B cell (primary cell): ENCODE measurements at regions not wholly inside any gene's neighbourhood (a gene's known extent, or its start where the extent isn't known, plus 50 kb on each side); places are given as distances from the start of the nearest gene placed in this dataset.

Experiments
- ATAC-seq: fragments of 200-7000 bp; cut with Tn5 transposase; one replicate; pipeline ENCODE4 v1.10.0; 2021; ENCODE audit warnings: low read depth, mild to moderate bottlenecking, moderate number of reproducible peaks, moderate library complexity
- CTCF ChIA-PET: fragments of 350-600 bp; sonication (Branson Sonifier 250); formaldehyde crosslinking; loops from one replicate; lab custom pipeline; 2021; ENCODE audit warnings: antibody characterized with exemption, inconsistent platforms; lab: Charles Lee
- POLR2A ChIA-PET: fragments of 350-600 bp; sonication (Branson Sonifier 250); formaldehyde crosslinking; loops from one replicate; lab custom pipeline; 2021; ENCODE audit warnings: antibody characterized with exemption; lab: Charles Lee
- DNase-seq: peaks from one replicate; pipeline ENCODE4 v3.0.0; 2013
- H2AFZ ChIP-seq: 2 replicates; pipeline ENCODE4 v1.6.1; 2012; ENCODE audit warnings: mild to moderate bottlenecking, low read depth, low read length; ENCODE audit not compliant: insufficient read depth, poor library complexity, severe bottlenecking
- H3K27ac ChIP-seq, 2 donors: 1 replicate in 1 of 2; 2 replicates in 1 of 2; pipeline ENCODE4 v1.5.1; 2012 to 2013; ENCODE audit warnings: low read length in 2 of 2, mild to moderate bottlenecking in 2 of 2, moderate library complexity in 1 of 2
- H3K27me3 ChIP-seq, 4 experiments: fragments of 200-600 bp in 1 of 4; sonication (generic) in 1 of 4; replicated peaks in 1 of 4; 1 replicate in 2 of 4; 2 replicates in 2 of 4; pipeline versions ENCODE4 v1.6.1 to v1.7.0; 2013 to 2016; ENCODE audit warnings: low read length in 3 of 4, mild to moderate bottlenecking in 2 of 4, mixed read lengths in 1 of 4, moderate library complexity in 1 of 4; ENCODE audit not compliant: insufficient read depth in 4 of 4, control insufficient read depth in 3 of 4; ENCODE audit errors: control extremely low read depth in 1 of 4
- H3K36me3 ChIP-seq, 2 experiments: replicated peaks in 1 of 2; 1 replicate in 1 of 2; 2 replicates in 1 of 2; pipeline versions ENCODE4 v1.6.1 to v1.7.1; 2013; ENCODE audit warnings: low read length in 1 of 2; ENCODE audit not compliant: insufficient read depth in 2 of 2, control insufficient read depth in 1 of 2; ENCODE audit errors: control extremely low read depth in 1 of 2, extremely low read depth in 1 of 2
- H3K4me1 ChIP-seq, 2 donors: fragments of 200-600 bp in 1 of 2; sonication (generic) in 1 of 2; 1 replicate in 1 of 2; 2 replicates in 1 of 2; pipeline versions ENCODE4 v1.5.1 to v1.6.1; 2013 to 2017; ENCODE audit warnings: low read length in 2 of 2; ENCODE audit not compliant: control insufficient read depth in 2 of 2, insufficient read depth in 2 of 2
- H3K4me2 ChIP-seq: replicated peaks from 2 replicates; pipeline ENCODE3; 2012; ENCODE audit warnings: mild to moderate bottlenecking, low read depth, low read length; ENCODE audit not compliant: poor library complexity, severe bottlenecking
- H3K4me3 ChIP-seq, 5 experiments: fragments of 200-600 bp in 1 of 5; sonication (generic) in 1 of 5; 1 replicate in 3 of 5; 2 replicates in 2 of 5; pipeline versions ENCODE4 v1.5.1 to v1.7.0; 2011 to 2016; ENCODE audit warnings: low read length in 4 of 5, mild to moderate bottlenecking in 4 of 5, low read depth in 2 of 5, control low read depth in 1 of 5, moderate library complexity in 1 of 5; ENCODE audit not compliant: insufficient read depth in 1 of 5; ENCODE audit errors: control extremely low read depth in 1 of 5, extremely low read depth in 1 of 5
- H3K79me2 ChIP-seq: fragments of 200-600 bp; sonication (generic); one replicate; pipeline ENCODE4 v1.6.0; 2016; ENCODE audit warnings: low read length; ENCODE audit not compliant: control insufficient read depth, insufficient read depth
- H3K9ac ChIP-seq: fragments of 200-600 bp; sonication (generic); 2 replicates; pipeline ENCODE4 v1.6.1; 2017; ENCODE audit warnings: mild to moderate bottlenecking, low read length, moderate library complexity
- H3K9me3 ChIP-seq, 3 donors: one replicate each; pipeline versions ENCODE4 v1.6.1 to v1.7.1; 2013; ENCODE audit warnings: low read length in 2 of 3; ENCODE audit not compliant: control insufficient read depth in 2 of 3, insufficient read depth in 1 of 3; ENCODE audit errors: control extremely low read depth in 1 of 3
- H4K20me1 ChIP-seq: 2 replicates; pipeline ENCODE4 v1.6.0; 2012; ENCODE audit warnings: mild to moderate bottlenecking, low read length; ENCODE audit not compliant: insufficient read depth, control insufficient read depth, poor library complexity, severe bottlenecking
- H3K27ac Mint-ChIP-seq: one replicate; pipeline ENCODE4 v1.8.0; 2021; ENCODE audit warnings: mixed read lengths
- H3K27me3 Mint-ChIP-seq: one replicate; pipeline ENCODE4 v1.8.0; 2021; ENCODE audit warnings: mixed read lengths
- H3K4me1 Mint-ChIP-seq: one replicate; pipeline ENCODE4 v1.8.0; 2021; ENCODE audit warnings: mixed read lengths
- H3K4me3 Mint-ChIP-seq: one replicate; pipeline ENCODE4 v1.8.0; 2021; ENCODE audit warnings: mixed read lengths
- H3K9me3 Mint-ChIP-seq: one replicate; pipeline ENCODE4 v1.8.0; 2022; ENCODE audit warnings: mixed read lengths; ENCODE audit not compliant: insufficient read depth
- EZH2 ChIP-seq: IDR thresholded peaks from 2 replicates; pipeline ENCODE4 v1.6.1; 2012; ENCODE audit warnings: borderline replicate concordance, low read depth, mild to moderate bottlenecking, moderate library complexity, low read length; ENCODE audit not compliant: insufficient read depth, poor library complexity, severe bottlenecking
- WGBS: methylation state at CpG from one replicate; pipeline ENCODE4 v1.1.5; 2013; ENCODE audit warnings: missing lambda C conversion rate; ENCODE audit not compliant: insufficient coverage; 5-methylcytosine and 5-hydroxymethylcytosine counted together
- intact Hi-C: fragments of 100-400 bp; cut with micrococcal nuclease; formaldehyde crosslinking; loops from one replicate; pipeline ENCODE4 v1.10.0; 2022
- TF ChIP-seq, protein P1 (sequence below): fragments of 200-600 bp; IDR thresholded peaks from one replicate; pipeline ENCODE4 v1.8.0; 2022; ENCODE audit warnings: antibody characterized with exemption, mild to moderate bottlenecking

GRCh38 chr18:74023220-74023619, 124.4 kb downstream of the FBXO15 start:
- Histone ChIP-seq H3K27ac (no peak overlapping the region), H3K4me2 (no peak overlapping the region), H4K20me1 (no peaks in the 10 kb centered on the region), H3K27me3 (no peaks in the 10 kb centered on the region), H2AFZ (no peak overlapping the region), H3K4me1 (no peaks in the 10 kb centered on the region), H3K79me2 (no peaks in the 10 kb centered on the region), H3K9me3 (no peaks in the 10 kb centered on the region), H3K4me3 (no peak overlapping the region), H3K9ac (no peak overlapping the region), H3K36me3 (no peaks in the 10 kb centered on the region)
- TF ChIP-seq, protein P1, sequence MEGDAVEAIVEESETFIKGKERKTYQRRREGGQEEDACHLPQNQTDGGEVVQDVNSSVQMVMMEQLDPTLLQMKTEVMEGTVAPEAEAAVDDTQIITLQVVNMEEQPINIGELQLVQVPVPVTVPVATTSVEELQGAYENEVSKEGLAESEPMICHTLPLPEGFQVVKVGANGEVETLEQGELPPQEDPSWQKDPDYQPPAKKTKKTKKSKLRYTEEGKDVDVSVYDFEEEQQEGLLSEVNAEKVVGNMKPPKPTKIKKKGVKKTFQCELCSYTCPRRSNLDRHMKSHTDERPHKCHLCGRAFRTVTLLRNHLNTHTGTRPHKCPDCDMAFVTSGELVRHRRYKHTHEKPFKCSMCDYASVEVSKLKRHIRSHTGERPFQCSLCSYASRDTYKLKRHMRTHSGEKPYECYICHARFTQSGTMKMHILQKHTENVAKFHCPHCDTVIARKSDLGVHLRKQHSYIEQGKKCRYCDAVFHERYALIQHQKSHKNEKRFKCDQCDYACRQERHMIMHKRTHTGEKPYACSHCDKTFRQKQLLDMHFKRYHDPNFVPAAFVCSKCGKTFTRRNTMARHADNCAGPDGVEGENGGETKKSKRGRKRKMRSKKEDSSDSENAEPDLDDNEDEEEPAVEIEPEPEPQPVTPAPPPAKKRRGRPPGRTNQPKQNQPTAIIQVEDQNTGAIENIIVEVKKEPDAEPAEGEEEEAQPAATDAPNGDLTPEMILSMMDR, result no peak
- no peak for TF ChIP-seq EZH2
- ChIA-PET CTCF (no interaction called here), POLR2A (no interaction called here)
- no peak overlapping the region for H3K27ac Mint-ChIP-seq
- H3K4me3 Mint-ChIP-seq, result no peak overlapping the region
- no peaks in the 10 kb centered on the region for H3K9me3 Mint-ChIP-seq
- DNase-seq (no peak), ATAC-seq (no peak)
- H3K4me1 Mint-ChIP-seq, result peaks cover 4% of the 10 kb centered on the region
- H3K27me3 Mint-ChIP-seq, result peaks cover 24% of the 10 kb centered on the region
- intact Hi-C loops, result no loop called here
- WGBS, result 20% methylated on average over 1 of the region's 3 CpGs

GRCh38 chr18:74019864-74020263, 127.8 kb downstream of the FBXO15 start:
- Histone ChIP-seq H2AFZ (no peak overlapping the region), H4K20me1 (no peaks in the 10 kb centered on the region), H3K9ac (no peak overlapping the region), H3K27ac (no peak overlapping the region), H3K27me3 (no peaks in the 10 kb centered on the region), H3K79me2 (no peaks in the 10 kb centered on the region), H3K36me3 (no peaks in the 10 kb centered on the region), H3K9me3 (peaks cover 0 to 3% (median 0%) of the 10 kb centered on the region in 3 donors), H3K4me2 (no peak overlapping the region), H3K4me3 (no peak overlapping the region), H3K4me1 (peaks cover 3% of the 10 kb centered on the region in 2 donors)
- ATAC-seq (no peak), DNase-seq (no peak)
- Mint-ChIP-seq H3K27ac (no peak overlapping the region), H3K9me3 (no peaks in the 10 kb centered on the region), H3K27me3 (peaks cover 20% of the 10 kb centered on the region), H3K4me3 (no peak overlapping the region), H3K4me1 (peaks cover 7% of the 10 kb centered on the region)
- ChIA-PET CTCF (no interaction called here), POLR2A (no interaction called here)
- no peak for TF ChIP-seq EZH2
- TF ChIP-seq, protein P1, result no peak
- intact Hi-C loops, result no loop called here
- 79% methylated on average over 2 of the region's 3 CpGs for WGBS
